C4-2B (cell line): ENCODE measurements at regions not wholly inside any gene's neighbourhood (a gene's known extent, or its start where the extent isn't known, plus 50 kb on each side); places are given as distances from the start of the nearest gene placed in this dataset.

Experiments used
- ZFX ChIP-seq: fragments of 450-650 bp; IDR thresholded peaks from 2 replicates; pipeline ENCODE4 v1.6.1; 2017
- TF ChIP-seq, protein P1 (sequence below): fragments of 450-650 bp; conservative IDR thresholded peaks from 2 replicates; pipeline ENCODE4 v1.5.1; 2017; ENCODE audit warnings: mild to moderate bottlenecking

- TF ChIP-seq, protein P1, sequence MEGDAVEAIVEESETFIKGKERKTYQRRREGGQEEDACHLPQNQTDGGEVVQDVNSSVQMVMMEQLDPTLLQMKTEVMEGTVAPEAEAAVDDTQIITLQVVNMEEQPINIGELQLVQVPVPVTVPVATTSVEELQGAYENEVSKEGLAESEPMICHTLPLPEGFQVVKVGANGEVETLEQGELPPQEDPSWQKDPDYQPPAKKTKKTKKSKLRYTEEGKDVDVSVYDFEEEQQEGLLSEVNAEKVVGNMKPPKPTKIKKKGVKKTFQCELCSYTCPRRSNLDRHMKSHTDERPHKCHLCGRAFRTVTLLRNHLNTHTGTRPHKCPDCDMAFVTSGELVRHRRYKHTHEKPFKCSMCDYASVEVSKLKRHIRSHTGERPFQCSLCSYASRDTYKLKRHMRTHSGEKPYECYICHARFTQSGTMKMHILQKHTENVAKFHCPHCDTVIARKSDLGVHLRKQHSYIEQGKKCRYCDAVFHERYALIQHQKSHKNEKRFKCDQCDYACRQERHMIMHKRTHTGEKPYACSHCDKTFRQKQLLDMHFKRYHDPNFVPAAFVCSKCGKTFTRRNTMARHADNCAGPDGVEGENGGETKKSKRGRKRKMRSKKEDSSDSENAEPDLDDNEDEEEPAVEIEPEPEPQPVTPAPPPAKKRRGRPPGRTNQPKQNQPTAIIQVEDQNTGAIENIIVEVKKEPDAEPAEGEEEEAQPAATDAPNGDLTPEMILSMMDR: no peak
- TF ChIP-seq ZFX: no peak
These were observed 147.8 kb upstream of the PRMT6 start for GRCh38 chr1:106908689-106909088.
